Panc1 (cell line): ENCODE measurements at regions not wholly inside any gene's neighbourhood (a gene's known extent, or its start where the extent isn't known, plus 50 kb on each side); places are given as distances from the start of the nearest gene placed in this dataset.
A peak's percentile ranks its signal among the peaks of the same experiment; 100 is the strongest.

ENCODE experiments used
- CTCF ChIP-seq: fragments of 450-650 bp; IDR thresholded peaks from 2 replicates; pipeline ENCODE4 v1.5.1; 2017; ENCODE audit warnings: mild to moderate bottlenecking
- POLR2AphosphoS5 ChIP-seq: IDR thresholded peaks from 2 replicates; pipeline ENCODE4 v1.6.1; 2012; ENCODE audit warnings: mild to moderate bottlenecking, low read depth, low read length, moderate library complexity
- SIN3A ChIP-seq: IDR thresholded peaks from 2 replicates; pipeline ENCODE4 v1.6.1; 2012; ENCODE audit warnings: low read depth, mild to moderate bottlenecking, low read length, moderate library complexity, borderline replicate concordance; ENCODE audit not compliant: insufficient read depth

DNA sequence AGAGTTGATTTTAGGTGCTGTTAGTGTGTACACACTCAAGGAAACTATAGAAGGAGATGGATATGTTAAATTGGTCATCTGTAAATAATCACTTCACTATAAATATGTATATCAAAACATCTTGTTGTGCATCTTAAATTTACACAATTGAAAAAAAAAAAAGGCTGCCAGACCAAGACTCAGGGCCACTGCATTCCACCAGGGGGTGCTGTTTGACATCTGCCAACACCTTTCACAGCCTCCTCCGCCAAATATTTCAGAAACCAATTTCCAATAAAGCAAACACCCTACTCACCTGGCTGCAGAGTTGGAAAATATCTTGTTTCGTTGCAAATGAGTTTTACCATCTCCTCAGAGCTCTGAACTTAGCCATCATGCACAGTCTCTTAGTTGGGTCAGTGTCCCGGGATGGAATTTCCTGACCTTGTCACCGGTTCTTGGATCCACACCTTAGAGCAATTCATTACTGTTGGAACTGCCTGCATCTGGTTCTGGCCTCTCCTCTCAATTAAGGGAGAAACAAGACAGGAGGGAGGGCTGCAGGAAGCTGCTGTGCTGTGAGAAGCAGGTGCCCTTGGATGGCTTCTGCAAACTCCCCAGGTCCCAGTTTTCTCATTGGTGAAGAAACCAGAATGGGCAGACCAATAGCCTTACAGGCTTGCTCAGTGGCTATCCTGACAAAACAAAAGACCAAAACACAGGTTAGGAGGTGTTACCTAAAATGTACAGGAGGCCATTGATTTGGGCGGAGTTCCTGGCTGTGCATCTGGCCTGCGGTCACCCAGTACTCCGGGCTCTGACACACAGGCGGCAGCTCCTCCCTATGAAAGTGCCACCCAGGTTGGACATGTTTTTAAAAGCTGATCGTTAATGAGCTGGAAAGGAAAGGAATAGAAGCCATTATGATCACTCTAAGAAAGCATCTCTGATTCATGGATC lies 746.6 kb downstream of the UQCRFS1 start:
- TF ChIP-seq CTCF (peak; percentile 94), POLR2AphosphoS5 (no peak), SIN3A (no peak)
